ENCODE measurements at regions not wholly inside any gene's neighbourhood (a gene's known extent, or its start where the extent isn't known, plus 50 kb on each side); places are given as distances from the start of the nearest gene placed in this dataset.

DNA sequence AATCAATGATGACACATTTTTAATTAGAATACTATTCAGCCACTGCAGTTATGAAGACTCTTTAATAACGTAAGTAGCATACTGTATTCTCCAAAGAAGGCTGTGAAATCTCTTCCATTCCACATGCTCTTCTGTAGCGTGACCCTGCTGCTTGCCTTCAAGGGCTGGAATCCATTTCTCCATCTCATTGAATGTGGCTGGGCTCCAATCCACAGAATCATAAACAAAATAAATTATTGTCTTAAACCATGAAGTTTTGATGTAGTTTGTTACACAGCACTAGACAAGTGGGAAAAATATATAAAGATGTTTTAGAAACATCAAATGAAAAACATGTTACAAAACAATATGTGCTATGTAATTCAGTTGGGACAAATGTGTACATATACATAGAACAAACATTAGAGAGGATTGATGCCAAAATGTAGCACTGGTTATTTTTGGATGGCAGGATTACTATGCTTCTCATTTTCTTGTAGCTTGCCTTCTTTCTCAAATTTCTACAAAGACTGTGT, 410.8 kb upstream of the PODXL start:
- CTCF ChIA-PET = no interaction called here
- POLR2A ChIA-PET = no interaction called here

DNA sequence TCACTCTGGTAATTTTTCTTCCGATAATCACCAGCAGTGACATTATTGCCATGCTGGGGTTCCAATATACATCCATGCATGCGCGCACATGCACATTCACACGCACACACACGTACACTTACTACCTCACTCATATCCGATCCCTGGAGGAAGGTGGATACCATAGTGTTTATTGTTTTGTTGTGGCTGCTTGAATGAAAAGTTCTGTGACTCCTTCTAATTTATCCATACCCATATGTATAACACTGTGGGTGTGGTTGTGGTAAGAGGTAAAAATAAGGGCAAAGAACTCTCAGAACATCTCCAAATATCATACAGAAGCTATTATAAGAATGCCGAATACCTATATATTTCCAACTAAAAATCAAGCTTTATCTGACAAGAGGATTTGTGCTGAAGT, 407.8 kb upstream of the PODXL start:
- POLR2A ChIA-PET = no interaction called here
- CTCF ChIA-PET = no interaction called here

DNA sequence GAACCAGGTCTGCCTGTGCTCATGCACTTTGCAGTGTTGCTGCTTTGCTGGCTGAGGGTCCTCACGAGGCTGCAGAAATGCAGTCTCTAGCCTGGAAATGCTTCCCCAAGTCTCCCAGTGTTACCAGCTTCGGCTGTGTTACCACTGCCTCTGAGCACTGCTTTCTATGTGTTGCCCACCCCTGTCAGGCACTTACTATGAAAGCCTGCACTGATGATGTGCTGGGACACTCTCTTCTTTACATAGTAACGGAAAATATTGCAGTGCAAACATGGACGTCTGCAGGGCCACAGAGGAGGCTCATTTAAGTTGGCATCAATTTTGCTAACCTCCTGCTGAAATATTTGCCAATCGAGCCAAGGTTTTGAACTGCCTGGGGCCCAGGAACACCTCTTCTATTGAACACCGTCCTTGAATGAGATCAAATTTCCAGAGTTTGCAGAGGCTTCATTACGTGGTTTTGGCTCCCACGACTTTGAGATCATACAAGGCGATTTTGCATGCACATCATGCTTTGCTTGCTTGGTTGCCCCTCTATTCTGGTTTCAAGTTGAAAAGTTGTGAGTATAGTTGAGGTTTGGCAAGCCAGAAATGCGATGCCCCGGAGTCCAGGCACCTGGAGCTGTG, 404.7 kb upstream of the PODXL start:
- ChIA-PET POLR2A (no interaction called here), CTCF (no interaction called here)

DNA sequence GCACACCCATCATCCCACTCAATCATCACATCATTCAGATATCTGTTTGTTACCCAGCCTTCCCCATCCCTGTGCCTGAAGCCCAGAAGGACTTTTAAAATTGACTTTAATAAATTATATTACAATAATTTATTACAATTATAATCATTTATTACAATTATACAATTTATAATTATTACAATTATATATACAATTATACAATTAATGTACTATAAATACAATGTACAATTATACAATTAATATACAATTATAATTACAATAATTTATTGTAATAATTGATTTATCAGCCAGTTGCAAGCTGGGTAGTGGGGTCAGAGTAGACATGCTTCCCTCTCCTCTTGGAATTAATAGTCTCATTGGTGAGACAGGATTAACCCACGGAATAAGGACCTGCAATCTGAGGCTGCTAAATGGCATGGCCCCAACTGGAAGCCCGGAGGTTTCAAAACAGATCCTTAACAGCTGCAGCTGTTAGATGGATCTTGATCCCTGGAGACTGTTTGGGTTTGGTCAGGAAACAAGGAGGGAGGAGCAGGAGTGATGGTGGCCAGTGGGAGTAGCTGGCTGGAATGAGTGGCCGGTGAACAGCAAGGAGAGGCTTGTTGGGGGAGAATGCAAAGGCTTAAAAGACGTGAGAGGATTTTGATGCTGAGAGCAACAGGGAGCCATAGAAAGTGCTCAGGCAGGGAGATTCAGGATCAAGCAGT, 402.8 kb upstream of the PODXL start:
- ChIA-PET CTCF (no interaction called here), POLR2A (no interaction called here)

DNA sequence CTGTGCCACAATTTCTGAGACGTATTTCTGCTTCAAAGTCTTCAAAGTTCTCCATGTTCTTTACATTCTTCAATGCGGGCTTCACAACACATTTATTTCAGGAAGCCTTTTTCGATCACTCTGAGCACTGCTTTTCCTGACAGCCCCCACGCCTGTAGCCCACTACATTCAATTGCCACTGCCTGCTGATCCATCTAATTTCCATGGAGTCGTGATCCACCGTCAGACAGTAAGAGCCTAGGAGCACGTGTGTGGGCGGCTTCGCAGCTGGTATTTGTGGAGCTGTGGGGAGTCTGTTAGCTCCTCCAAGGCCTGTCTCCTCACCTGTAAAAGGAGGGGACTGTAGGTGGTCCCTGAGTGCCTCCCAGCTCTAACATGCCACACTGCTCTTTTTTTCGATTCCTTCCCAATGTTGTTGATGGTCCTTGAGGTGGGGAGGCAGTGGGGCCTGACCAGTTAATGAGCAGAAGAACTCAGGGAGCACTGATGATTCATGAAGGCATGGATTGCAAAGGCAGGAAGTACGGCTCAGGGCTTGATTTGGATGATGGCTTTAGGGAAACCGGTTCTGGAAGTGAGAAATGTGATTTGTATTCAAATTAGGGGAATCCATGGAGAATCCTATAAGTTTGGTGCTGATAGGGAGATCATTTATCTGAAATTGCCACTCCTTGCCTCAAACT, 401.1 kb upstream of the PODXL start:
- CTCF ChIA-PET = no interaction called here
- POLR2A ChIA-PET = no interaction called here

DNA sequence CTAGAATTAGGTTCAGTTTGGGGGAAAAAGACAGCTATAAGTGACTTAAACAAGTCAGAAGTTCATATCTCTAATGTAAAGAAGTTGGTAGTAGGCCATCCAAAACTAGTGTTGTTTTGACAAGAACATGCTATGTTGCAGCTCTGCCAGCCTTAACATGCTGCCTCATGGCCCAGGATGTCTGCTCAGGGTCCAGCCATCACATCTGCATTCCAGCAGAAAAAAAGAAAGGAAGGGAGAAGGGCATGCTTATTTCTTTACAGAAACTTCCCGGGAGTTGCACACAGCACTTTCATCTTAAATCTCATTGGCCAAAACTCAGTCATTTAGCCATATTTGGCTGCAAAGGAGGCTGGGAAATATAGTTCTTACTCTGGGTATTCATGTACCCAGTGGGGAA, 400.4 kb upstream of the PODXL start:
- POLR2A ChIA-PET = no interaction called here
- CTCF ChIA-PET = no interaction called here

DNA sequence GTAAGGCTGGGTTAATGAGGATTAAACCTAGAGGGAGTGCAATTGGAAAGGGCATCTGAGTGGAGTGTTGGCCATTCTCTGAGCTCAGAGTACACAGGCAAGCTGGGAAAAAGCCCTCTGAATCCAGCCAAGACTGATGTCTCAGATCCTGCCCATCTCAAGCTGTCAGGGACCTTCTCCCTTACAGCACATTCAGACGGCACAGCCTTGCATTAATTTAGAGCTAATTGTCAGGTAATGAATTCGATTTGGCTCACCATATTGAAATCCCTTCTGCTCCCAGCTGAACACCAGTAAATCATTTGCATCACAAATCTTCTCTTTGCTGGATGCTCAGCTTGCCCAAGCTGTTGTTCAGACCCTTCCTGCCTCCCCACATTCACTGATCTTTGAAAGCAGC, 399.3 kb upstream of the PODXL start:
- ChIA-PET CTCF (no interaction called here), POLR2A (no interaction called here)

DNA sequence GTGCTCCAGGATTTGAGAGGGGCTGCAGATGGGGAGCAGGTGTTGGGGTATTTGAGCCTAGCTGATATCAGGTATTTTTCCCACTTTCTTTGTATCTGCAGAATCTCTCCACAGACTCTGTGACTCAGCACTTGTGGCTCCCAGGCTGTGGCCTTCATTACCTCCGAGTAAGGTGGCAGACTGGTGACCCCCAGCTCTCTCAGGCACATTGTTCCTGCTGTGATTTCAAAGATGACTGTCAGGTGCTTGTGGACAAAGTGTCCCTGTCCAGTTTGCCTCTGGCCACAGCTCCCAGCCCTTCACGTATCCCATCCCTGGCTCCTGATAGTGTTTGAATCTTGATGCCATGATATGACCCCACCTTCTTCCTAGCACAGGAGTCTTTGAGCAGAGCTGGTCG, 396.8 kb upstream of the PODXL start:
- CTCF ChIA-PET = interaction anchor here (0.5 kb wide), 1 partner anchor 406 kb away, joined by 5 read pairs; no protein-coding TSS in a partner anchor
- POLR2A ChIA-PET = no interaction called here

DNA sequence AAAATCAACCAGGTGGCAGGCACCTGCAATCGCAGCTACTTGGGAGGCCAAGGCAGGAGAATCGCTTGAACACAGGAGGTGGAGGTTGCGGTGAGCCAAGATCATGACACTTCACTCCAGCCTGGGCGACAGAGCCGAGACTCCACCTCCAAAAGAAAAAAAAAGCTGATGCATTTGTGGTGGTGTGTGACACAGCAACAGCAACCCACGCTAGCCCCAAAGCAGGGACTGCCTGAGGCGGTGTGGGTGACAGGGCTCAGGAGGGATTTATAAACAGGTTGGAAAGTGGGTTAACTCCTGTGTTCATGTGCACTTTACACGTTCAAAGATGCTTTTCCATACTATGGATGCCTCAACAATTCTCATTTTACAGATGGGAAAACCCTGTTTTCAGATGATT, 395.9 kb upstream of the PODXL start:
- POLR2A ChIA-PET = no interaction called here

DNA sequence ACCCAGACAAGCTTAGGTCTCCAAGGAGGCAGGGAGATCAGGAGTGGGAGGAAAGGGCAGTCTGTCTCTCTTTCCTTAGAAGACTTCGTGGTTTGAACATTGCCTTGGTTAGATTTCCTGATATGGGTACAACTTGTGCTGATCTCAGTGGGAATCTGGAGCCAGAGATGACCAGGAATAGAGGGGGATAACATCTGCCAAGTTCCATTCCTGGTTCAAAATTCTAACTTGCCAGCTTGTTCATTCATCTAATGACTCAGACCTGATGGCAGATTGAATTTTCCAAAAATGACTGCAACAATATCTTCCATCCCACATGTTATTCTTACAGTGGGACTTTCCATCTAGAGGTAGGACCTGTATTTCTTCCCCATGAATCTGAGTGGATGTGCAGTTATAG, 394.3 kb upstream of the PODXL start:
- ChIA-PET CTCF (no interaction called here), POLR2A (no interaction called here)

More for the DNA sequence above, 395.9 kb upstream of the PODXL start:
- CTCF ChIA-PET = no interaction called here

DNA sequence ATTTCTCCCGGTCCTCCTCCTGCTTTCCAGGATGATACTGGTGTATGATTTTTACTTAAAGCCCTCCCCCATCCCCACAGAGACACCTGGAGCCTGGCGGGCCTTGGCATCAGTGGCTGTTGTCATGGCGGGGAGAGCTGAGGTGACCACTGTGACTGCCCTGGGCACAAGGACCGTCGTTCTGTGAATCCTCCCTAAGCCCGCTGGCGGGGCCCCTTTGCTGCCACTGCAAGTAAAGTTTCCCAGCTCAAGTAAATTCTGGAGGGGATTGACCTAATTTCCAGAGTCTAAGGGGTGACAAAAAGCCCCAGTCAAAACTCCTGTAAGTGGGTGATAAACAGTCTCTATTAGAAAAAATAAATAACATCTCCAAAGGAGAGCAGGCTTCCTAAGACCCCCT, 393.2 kb upstream of the PODXL start:
- ChIA-PET POLR2A (no interaction called here), CTCF (no interaction called here)

DNA sequence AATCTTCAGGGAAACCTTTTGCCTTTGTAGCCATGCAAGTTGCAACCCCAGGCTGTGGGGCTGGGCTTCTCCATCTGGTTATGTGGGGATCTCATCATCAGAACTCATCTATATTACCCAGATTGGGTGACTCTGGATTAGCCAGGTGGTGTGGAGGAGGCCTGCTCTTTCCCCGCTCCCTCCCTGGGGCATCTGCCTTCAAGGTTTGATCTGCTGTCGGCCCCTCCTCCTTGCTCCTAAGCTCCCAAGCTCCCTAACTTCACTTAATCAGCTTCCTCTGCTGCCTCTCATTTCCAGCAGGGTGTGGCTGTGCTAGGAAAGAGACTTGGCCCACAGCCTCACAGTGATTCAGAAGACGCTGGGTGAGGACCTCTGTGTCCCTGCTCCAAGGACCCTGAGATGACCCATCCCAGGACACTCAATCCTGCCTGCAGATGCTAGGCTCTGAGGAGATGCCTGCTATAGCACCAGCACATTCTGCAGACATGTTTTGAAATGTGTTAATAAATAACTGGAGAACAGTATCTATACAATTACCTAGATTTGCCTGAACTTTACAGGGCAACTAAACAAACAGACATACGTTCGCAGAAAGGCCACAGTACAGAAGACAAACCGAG, 392.1 kb upstream of the PODXL start:
- ChIA-PET CTCF (no interaction called here), POLR2A (no interaction called here)

DNA sequence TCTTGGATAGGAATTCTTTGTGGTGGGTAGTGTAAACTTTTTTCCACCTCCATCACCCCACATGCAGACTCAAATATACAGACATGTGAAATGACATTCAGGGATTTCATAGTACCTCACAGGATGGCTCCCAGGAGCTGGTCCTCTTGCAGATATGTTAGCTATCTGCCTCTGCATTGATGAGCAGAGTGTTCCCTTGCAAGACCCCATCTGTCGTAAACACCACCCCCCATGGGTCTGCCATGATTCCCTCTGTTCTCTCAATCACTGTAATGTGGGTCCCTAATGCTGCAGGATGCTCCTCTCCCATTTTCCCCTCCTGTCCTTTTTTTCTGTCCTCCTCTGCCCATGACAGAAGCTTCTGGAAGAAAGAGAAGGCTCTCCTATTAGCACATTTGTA, 391.2 kb upstream of the PODXL start:
- CTCF ChIA-PET = no interaction called here
- POLR2A ChIA-PET = no interaction called here

DNA sequence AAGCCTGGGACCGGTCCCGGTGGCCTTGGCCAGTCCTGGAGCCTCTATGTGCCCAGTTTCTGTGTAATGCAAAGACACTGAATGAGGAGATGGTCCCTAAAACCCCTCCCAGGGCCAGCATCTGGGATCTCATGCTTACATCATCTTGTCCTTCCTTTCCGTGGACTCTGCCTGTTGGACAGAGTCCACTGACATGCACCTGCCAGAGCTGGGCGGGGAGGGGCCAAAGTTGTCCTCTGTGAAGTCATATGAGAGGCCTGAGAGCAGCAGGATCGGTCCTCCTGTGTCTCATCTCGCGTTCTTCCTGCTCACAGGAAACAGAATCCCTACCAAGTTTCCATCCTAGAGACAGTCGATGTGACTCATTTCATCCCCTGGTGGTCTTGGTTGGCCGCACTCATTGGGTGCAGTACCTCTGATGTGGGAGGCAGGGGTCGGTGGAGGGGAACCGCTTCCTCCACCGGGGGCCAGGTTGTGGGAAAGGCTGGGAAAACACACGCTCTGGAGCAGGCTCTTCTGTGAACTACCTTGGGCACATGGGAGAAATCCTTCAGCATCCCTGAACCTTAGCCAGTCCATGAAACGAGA, 389.6 kb upstream of the PODXL start:
- CTCF ChIA-PET = no interaction called here

DNA sequence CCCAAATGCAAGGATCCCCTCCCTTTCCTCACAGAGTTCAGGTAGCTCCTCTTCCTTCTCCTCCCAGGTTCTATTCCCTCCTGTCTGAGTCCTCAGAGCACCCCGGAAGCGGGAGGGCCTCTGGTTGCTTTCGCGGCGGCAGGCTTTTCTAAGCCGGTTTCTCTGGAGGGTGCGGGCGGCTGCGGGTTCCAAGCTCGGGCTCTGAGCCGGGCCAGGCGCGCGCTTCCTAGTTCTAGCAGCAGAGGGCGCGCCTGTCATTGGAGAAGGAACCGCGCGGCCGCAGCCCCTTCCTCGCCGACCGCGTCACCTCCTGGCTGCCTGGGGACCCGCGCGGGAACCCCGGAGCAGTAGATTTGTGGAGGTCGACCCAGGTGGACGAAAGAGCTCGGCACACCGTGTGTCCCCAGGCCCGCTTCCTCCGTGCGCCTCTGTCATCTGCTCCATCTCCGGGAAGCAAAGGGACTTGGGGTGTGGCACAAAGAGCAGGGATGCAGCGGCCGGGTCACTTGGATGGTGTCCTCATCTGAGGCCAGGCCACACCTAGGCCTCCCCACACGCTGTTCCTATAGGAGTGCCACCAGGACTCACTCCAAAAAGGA, 389.0 kb upstream of the PODXL start:
- POLR2A ChIA-PET = no interaction called here
- CTCF ChIA-PET = no interaction called here

More for the DNA sequence above, 389.6 kb upstream of the PODXL start:
- POLR2A ChIA-PET = no interaction called here

DNA sequence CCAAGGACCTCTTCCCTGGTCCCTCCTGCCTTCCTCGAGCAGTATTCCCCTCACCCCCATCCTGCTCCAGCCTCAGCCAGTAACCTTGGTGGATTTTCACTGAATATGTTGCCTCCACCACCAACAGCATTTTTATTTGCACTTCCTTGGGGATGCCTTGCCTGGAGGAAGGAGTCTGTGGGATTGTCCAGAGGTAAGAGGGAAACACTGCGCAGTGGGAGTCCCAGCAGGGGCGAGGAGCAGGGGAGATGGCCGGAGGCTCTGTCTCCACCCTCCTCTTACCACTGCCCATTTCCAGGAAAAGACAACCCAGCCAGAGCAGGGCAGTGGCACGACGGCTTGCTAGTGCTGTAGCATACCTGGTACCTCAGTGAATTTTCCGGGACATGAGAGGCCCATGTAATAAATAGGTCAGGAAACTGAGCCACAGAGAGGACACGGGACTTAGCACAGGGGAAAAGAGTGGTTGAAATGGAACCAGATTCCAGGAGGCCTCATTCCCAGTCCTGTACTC, 388.2 kb upstream of the PODXL start:
- ChIA-PET POLR2A (no interaction called here), CTCF (no interaction called here)

DNA sequence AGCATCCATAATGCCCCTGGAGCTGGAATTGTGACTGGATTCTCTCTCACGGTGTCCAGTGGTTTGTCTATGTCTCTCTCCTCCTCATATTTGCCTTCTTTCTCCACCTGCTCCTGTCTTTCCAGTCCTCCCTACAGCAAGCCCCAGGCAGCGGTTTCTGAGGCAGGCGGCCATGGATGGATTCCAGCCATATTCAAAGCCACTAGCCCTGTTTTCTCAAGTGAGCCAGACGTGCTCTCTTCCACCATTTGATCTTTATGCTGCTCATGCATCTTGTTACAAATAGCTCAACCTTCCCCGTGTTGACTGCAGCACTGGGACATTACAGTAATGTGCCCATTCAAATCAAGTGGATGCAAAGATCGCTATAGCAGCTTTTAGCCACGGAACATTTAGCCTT, 387.2 kb upstream of the PODXL start:
- POLR2A ChIA-PET = no interaction called here
- CTCF ChIA-PET = interaction anchor here (1.0 kb wide), 1 partner anchor 85 kb away, joined by 3 read pairs; no protein-coding TSS in a partner anchor

DNA sequence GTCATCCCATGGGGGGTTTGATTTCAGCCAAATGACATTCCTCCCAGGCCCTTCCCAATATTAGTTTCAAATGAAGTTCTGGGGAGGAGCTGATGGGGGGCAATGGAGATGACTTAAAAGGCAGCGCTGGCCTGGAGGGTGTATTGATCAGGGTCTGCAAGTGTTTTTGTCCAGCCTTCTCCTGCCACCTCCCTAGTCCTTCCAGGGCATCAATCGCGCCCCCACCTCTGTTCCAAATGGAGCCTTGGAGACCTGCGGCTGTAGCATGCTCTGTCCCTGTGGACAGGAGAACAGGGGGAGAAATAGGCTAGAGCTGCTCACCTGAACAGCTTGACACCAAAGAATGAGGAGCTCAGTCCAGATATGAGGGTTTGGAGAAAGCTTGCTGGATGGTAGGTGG, 386.8 kb upstream of the PODXL start:
- POLR2A ChIA-PET = no interaction called here
- CTCF ChIA-PET = interaction anchor here (1.0 kb wide), 1 partner anchor 84 kb away, joined by 3 read pairs; no protein-coding TSS in a partner anchor

DNA sequence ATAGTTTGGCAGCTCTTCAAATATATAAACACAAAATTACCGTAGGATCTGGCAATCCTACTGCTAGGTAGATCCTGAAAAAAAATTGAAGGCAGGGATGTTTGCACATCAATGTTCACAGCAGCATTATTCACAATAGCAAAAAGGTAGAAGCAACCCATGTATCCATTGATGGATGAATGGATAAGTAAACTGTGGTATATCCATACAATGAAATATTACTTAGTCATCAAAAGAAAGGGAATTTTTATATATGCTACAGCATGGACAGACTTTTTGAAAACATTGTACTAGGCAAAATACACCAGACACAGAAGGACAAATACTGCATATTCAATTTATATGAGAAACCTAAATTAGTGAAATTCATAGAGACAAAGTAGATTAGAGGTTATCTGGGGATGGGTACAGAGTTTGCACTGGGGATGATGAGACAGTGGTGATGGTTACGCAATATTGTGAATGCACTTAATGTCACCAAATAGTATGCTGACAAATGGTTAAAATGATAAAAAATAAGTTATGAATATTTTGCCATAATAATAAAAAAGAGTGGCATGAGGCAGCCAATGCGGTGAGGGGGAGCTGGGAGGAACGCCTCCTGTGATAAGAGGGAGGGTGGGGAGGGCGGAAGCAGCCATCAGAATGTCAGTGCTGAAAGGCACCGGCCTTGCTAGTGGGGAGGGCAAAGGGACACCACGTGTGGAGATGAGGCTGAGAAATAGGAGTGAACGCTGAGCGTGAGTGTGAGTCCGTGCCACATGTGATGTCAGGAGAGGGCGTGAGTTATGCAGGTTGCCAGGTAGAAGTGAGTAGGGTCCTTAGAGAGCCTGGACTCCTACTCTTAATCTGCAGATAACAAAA, 386.1 kb upstream of the PODXL start:
- ChIA-PET POLR2A (no interaction called here), CTCF (interaction anchor here (1.0 kb wide), 1 partner anchor 83 kb away, joined by 3 read pairs; no protein-coding TSS in a partner anchor)

Measured in activated CD8-positive, alpha-beta memory T cell treated with anti-CD3 and anti-CD28 coated beads for 36 hours (primary cell).